ENCODE measurements at regions not wholly inside any gene's neighbourhood (a gene's known extent, or its start where the extent isn't known, plus 50 kb on each side); places are given as distances from the start of the nearest gene placed in this dataset.

DNA sequence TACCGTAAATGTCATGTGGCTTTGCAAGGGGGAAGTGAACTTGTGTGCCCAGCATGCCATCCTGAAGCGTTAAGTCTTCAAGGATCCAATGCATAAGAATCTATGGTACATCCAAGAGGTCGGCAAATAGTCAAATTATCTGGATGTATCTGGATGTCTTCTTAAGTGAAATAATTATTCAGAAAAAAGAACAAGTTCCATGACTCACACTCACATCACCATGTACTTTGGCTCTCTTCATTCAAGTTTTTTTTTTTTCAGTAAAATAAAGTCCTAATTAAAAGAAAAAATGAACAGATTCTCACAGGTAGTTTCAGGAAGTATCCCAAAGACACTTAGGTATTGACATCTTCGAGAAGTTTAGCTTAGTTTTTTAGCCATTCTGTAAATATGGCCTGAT is 62.7 kb upstream of the MEGF10 start:
- TF ChIP-seq, protein P1, sequence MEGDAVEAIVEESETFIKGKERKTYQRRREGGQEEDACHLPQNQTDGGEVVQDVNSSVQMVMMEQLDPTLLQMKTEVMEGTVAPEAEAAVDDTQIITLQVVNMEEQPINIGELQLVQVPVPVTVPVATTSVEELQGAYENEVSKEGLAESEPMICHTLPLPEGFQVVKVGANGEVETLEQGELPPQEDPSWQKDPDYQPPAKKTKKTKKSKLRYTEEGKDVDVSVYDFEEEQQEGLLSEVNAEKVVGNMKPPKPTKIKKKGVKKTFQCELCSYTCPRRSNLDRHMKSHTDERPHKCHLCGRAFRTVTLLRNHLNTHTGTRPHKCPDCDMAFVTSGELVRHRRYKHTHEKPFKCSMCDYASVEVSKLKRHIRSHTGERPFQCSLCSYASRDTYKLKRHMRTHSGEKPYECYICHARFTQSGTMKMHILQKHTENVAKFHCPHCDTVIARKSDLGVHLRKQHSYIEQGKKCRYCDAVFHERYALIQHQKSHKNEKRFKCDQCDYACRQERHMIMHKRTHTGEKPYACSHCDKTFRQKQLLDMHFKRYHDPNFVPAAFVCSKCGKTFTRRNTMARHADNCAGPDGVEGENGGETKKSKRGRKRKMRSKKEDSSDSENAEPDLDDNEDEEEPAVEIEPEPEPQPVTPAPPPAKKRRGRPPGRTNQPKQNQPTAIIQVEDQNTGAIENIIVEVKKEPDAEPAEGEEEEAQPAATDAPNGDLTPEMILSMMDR (IDR thresholded peaks at IDR 0.05): no peak
- TF ChIP-seq, protein P2, sequence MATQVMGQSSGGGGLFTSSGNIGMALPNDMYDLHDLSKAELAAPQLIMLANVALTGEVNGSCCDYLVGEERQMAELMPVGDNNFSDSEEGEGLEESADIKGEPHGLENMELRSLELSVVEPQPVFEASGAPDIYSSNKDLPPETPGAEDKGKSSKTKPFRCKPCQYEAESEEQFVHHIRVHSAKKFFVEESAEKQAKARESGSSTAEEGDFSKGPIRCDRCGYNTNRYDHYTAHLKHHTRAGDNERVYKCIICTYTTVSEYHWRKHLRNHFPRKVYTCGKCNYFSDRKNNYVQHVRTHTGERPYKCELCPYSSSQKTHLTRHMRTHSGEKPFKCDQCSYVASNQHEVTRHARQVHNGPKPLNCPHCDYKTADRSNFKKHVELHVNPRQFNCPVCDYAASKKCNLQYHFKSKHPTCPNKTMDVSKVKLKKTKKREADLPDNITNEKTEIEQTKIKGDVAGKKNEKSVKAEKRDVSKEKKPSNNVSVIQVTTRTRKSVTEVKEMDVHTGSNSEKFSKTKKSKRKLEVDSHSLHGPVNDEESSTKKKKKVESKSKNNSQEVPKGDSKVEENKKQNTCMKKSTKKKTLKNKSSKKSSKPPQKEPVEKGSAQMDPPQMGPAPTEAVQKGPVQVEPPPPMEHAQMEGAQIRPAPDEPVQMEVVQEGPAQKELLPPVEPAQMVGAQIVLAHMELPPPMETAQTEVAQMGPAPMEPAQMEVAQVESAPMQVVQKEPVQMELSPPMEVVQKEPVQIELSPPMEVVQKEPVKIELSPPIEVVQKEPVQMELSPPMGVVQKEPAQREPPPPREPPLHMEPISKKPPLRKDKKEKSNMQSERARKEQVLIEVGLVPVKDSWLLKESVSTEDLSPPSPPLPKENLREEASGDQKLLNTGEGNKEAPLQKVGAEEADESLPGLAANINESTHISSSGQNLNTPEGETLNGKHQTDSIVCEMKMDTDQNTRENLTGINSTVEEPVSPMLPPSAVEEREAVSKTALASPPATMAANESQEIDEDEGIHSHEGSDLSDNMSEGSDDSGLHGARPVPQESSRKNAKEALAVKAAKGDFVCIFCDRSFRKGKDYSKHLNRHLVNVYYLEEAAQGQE (IDR thresholded peaks at IDR 0.05; ENCODE audit: insufficient read depth in 1 of 2, low read depth in 2 of 2, low read length in 1 of 2): no peak
- TF ChIP-seq POLR2AphosphoS5 (IDR thresholded peaks at IDR 0.05; ENCODE audit: low read depth, low read length): no peak
- no peak for TF ChIP-seq TCF7L2 (IDR thresholded peaks at IDR 0.05; ENCODE audit: low read depth, low read length)
- no peak for TF ChIP-seq SIN3A (IDR thresholded peaks at IDR 0.05; ENCODE audit: borderline replicate concordance, insufficient read depth, low read depth, low read length)
